Cardiac muscle cell (in vitro differentiated cells and primary cell): ENCODE measurements at regions not wholly inside any gene's neighbourhood (a gene's known extent, or its start where the extent isn't known, plus 50 kb on each side); places are given as distances from the start of the nearest gene placed in this dataset.
A peak's percentile ranks its signal among the peaks of the same experiment; 100 is the strongest.

ENCODE experiments used
- DNase-seq, 2 donors: peaks; one replicate each; pipeline versions ENCODE4 v3.0.0 to v3.0.0-alpha.2; 2010 to 2017; ENCODE audit warnings: low read depth in 1 of 2, low spot score in 1 of 2
- H3K27ac ChIP-seq: fragments of 200-600 bp; sonication (generic); 2 replicates; pipeline ENCODE4 v1.5.1; 2016
- H3K27me3 ChIP-seq: fragments of 200-600 bp; sonication (generic); 2 replicates; pipeline ENCODE4 v1.6.0; 2016; ENCODE audit warnings: control low read depth
- H3K36me3 ChIP-seq: fragments of 200-600 bp; sonication (generic); 2 replicates; pipeline ENCODE4 v1.5.1; 2016; ENCODE audit warnings: control low read depth
- H3K4me1 ChIP-seq: fragments of 200-600 bp; sonication (generic); 2 replicates; pipeline ENCODE4 v1.8.1; 2017; ENCODE audit warnings: low read depth, mild to moderate bottlenecking, mixed run types
- H3K4me3 ChIP-seq: fragments of 200-600 bp; sonication (generic); 2 replicates; pipeline ENCODE4 v1.5.1; 2016; ENCODE audit warnings: mild to moderate bottlenecking
- H3K9me3 ChIP-seq: fragments of 200-600 bp; sonication (generic); 2 replicates; pipeline ENCODE4 v1.5.1; 2017; ENCODE audit warnings: low read depth, mild to moderate bottlenecking, control low read depth
- TF ChIP-seq, protein P1 (sequence below): IDR thresholded peaks from 2 replicates; pipeline ENCODE4 v1.5.1; 2012; ENCODE audit warnings: low read depth, mild to moderate bottlenecking, low read length

DNA sequence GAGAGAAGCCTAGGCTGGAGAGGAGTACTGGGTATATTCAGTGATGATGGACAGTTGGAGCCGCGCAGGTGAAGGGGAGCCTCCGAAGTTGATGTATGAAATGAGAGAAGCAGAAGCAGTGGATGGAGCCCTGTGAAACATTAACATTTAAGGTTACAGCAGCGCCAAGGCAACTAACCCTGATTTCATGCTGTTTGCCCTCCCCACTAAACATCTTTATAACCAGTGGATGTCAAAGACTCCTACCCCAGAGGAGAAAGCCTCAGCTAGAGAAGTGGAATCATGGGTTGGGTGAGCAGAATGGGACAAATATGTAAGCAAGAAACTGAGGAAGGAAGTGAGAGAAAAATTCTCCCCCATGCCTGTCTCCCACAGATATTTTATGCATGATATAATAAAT lies 92.0 kb upstream of the NMNAT3 start:
- DNase-seq: no peak
- TF ChIP-seq, protein P1, sequence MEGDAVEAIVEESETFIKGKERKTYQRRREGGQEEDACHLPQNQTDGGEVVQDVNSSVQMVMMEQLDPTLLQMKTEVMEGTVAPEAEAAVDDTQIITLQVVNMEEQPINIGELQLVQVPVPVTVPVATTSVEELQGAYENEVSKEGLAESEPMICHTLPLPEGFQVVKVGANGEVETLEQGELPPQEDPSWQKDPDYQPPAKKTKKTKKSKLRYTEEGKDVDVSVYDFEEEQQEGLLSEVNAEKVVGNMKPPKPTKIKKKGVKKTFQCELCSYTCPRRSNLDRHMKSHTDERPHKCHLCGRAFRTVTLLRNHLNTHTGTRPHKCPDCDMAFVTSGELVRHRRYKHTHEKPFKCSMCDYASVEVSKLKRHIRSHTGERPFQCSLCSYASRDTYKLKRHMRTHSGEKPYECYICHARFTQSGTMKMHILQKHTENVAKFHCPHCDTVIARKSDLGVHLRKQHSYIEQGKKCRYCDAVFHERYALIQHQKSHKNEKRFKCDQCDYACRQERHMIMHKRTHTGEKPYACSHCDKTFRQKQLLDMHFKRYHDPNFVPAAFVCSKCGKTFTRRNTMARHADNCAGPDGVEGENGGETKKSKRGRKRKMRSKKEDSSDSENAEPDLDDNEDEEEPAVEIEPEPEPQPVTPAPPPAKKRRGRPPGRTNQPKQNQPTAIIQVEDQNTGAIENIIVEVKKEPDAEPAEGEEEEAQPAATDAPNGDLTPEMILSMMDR: no peak
- Histone ChIP-seq H3K9me3 (no peaks in the 10 kb centered on the region), H3K36me3 (no peaks in the 10 kb centered on the region), H3K27me3 (no peaks in the 10 kb centered on the region), H3K27ac (no peak overlapping the region), H3K4me1 (peaks cover 15% of the 10 kb centered on the region), H3K4me3 (no peak overlapping the region)

DNA sequence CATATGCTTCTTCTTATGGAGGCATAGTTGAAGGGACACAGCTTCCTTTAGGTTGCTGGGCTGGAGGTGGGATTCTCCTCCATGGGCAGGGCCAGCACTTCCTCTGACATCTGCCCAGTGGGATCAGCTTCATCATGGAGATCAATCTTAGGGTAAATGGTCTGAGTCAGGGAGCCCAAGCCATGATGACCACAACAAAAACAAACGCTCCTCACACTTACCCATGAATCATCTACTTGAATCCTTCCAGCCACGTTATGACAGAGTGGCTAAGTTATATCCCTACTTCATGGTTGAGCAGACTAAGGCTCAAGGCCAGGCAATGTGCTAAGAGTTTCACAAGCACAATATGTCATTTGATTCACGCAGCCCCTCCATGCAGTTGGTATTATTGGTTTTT lies 87.2 kb upstream of the NMNAT3 start:
- no peak overlapping the region for H3K27ac ChIP-seq
- no peaks in the 10 kb centered on the region for H3K27me3 ChIP-seq
- DNase-seq: peak in 1 of 2 donors; percentile 53
- H3K9me3 ChIP-seq: no peaks in the 10 kb centered on the region
- H3K4me1 ChIP-seq: peaks cover 6% of the 10 kb centered on the region
- no peaks in the 10 kb centered on the region for H3K36me3 ChIP-seq
- TF ChIP-seq, protein P1: no peak
- H3K4me3 ChIP-seq: no peak overlapping the region

DNA sequence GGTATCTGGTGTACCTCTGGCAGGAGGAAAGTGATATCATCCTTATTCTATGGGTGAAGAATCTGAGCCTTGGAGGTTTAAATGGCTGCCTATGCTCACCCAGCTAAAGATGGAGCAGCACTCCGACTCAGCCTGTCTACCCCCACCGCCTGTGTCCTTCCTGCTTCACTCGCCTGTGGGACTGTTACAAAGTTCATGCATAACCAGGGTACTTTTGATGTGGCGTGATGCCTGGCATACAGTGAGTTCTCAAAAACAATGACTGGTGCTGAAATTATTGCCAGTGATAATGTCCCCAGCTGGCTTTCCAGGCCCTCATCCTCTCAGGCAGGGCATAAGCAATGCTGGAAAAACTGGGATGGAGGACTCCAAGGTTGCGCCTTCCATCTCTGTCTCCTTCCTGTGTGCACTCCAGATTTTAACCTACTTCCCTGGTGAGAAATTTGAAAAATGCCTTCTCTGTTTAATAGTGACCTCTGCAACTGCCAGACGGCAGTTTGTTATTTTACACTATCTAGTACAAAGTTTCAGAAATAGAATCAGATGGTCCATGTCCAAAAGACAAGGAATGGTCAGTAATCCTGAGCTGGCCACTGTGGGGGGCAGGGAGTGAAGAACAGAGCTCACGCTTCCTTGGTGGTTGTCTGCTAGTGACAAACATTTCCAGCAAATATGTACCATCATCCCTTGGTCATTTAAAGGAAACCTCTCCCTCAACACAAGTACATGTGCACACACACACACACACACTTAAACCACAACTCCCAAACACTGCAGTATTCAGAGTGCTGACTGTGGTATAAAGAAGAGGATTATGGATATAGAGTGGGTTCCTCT lies 86.5 kb upstream of the NMNAT3 start:
- no peak overlapping the region for H3K27ac ChIP-seq

DNA sequence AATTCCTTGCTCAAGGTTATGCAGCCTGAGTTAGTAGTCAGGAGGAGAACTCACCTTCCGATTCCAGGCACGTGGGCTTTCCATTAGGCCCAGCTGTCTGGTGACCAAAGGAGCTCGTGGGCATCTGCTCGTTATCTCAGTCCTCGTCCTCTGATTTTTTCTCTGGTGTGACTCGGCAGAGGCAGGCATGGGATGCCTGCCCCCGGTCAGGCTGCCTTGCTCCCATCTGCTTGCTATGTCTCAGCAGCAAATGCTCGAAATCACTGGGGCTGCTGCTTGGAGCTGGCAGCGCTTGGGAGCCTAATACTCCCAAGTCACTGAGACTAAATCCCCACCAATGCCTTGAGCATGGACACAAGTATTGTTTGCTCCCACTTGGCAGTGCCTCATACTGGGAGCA lies 84.5 kb upstream of the NMNAT3 start:
- H3K27me3 ChIP-seq: no peaks in the 10 kb centered on the region

More for the DNA sequence above, 86.5 kb upstream of the NMNAT3 start:
- peak in 1 of 2 donors; percentile 8 for DNase-seq
- no peaks in the 10 kb centered on the region for H3K36me3 ChIP-seq
- no peaks in the 10 kb centered on the region for H3K9me3 ChIP-seq
- H3K4me1 ChIP-seq: peaks cover 9% of the 10 kb centered on the region
- no peaks in the 10 kb centered on the region for H3K27me3 ChIP-seq
- TF ChIP-seq, protein P1: no peak
- no peak overlapping the region for H3K4me3 ChIP-seq

DNA sequence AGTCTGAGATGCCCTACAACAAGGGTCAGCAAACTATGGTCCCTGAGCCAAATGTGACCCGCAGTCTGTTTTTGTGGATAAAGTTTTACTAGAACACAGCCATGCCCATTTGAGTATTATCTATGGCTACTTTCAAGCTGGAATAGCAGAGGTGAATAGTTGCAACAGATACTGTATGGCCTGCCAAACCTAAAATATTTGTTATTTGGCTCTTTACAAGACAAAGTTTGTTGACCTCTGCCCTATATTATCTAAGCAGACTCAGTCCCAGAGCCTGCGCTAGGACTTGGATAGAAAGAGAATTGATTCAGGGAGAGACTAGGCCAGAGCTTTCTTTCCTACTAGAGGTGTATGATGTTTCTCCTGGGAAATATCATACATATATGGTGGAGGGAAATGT lies 81.7 kb upstream of the NMNAT3 start:
- H3K27ac ChIP-seq: peak overlapping the region; percentile 85
- peak in 1 of 2 donors; percentile 28 for DNase-seq
- TF ChIP-seq, protein P1: no peak
- H3K4me3 ChIP-seq: no peak overlapping the region
- peaks cover 19% of the 10 kb centered on the region for H3K4me1 ChIP-seq
- no peaks in the 10 kb centered on the region for H3K9me3 ChIP-seq
- no peaks in the 10 kb centered on the region for H3K36me3 ChIP-seq
- no peaks in the 10 kb centered on the region for H3K27me3 ChIP-seq

More for the DNA sequence above, 84.5 kb upstream of the NMNAT3 start:
- DNase-seq: peak in 1 of 2 donors; percentile 22
- peaks cover 17% of the 10 kb centered on the region for H3K4me1 ChIP-seq
- no peaks in the 10 kb centered on the region for H3K36me3 ChIP-seq
- no peak overlapping the region for H3K27ac ChIP-seq
- TF ChIP-seq, protein P1: no peak
- no peak overlapping the region for H3K4me3 ChIP-seq
- H3K9me3 ChIP-seq: no peaks in the 10 kb centered on the region
